Activated CD4-positive, alpha-beta T cell treated with anti-CD3 and anti-CD28 coated beads, Interleukin-2, amount 10 ng/mL, durations not matched to agents 24 days and 14 days (primary cell): ENCODE measurements at regions not wholly inside any gene's neighbourhood (a gene's known extent, or its start where the extent isn't known, plus 50 kb on each side); places are given as distances from the start of the nearest gene placed in this dataset.
A peak's percentile ranks its signal among the peaks of the same experiment; 100 is the strongest.

Experiments
- DNase-seq: peaks from one replicate; pipeline ENCODE4 v3.0.0; 2022
- H3K27ac Mint-ChIP-seq: one replicate; pipeline ENCODE4 v1.8.0; 2022; ENCODE audit warnings: mild to moderate bottlenecking, mixed read lengths
- H3K27me3 Mint-ChIP-seq: one replicate; pipeline ENCODE4 v1.8.0; 2022; ENCODE audit warnings: mixed read lengths
- H3K36me3 Mint-ChIP-seq: one replicate; pipeline ENCODE4 v1.8.0; 2022; ENCODE audit warnings: low read depth, mild to moderate bottlenecking, mixed read lengths
- H3K4me1 Mint-ChIP-seq: one replicate; pipeline ENCODE4 v1.8.0; 2021; ENCODE audit warnings: mixed read lengths
- H3K4me3 Mint-ChIP-seq: one replicate; pipeline ENCODE4 v1.8.0; 2022; ENCODE audit warnings: mild to moderate bottlenecking, moderate library complexity, mixed read lengths
- H3K9me3 Mint-ChIP-seq: one replicate; pipeline ENCODE4 v1.8.0; 2021; ENCODE audit warnings: mixed read lengths
- intact Hi-C: fragments of 100-400 bp; cut with micrococcal nuclease; formaldehyde crosslinking; loops from one replicate; pipeline ENCODE4 v1.15.1; 2023

DNA sequence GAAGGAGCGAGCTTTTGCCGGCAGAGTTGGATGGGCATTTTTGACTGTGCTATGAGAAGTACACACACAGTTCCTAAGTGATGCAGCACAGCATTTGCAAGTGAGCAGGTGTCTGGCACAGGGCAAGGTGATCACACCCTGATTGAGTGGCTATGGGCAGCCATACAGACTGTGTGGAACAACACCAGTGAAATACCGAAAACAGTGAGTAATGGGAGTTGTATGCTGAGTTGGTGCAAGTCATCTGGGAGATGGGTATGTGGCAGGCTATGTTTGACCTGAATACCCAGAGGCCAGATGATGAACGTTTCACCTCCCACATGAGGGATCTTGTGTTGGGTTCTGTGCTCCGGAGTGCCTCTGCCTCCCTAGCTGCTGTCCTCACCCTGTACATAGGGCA, 53.5 kb upstream of the TIPARP start:
- Mint-ChIP-seq H3K27ac (no peak overlapping the region), H3K4me3 (no peak overlapping the region), H3K36me3 (no peaks in the 10 kb centered on the region), H3K27me3 (peaks cover 2% of the 10 kb centered on the region), H3K4me1 (peaks cover 10% of the 10 kb centered on the region), H3K9me3 (peaks cover 3% of the 10 kb centered on the region)
- intact Hi-C loops: no loop called here
- DNase-seq: peak; percentile 49

DNA sequence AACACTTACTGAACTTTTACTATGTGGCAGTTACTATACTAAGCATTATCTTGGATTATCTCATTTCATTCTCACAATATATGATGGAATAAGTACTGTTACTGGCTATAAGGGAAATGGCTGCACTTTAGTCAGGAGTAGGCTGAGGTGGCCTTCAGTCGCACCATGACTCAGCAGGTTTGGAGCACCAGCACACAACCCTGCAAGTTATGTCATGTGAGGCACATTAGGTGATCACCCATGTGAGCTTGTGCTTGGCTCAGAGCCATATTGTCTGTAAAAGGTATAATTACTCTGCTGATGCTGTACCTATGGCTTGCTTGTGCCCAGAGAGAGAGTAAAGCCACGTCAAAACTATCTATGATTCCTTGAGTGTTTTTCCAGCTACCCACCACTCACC, 54.1 kb upstream of the TIPARP start:
- peaks cover 2% of the 10 kb centered on the region for H3K27me3 Mint-ChIP-seq
- no peak overlapping the region for H3K4me3 Mint-ChIP-seq
- H3K36me3 Mint-ChIP-seq: no peaks in the 10 kb centered on the region
- peaks cover 3% of the 10 kb centered on the region for H3K9me3 Mint-ChIP-seq
- peaks cover 14% of the 10 kb centered on the region for H3K4me1 Mint-ChIP-seq
- no peak overlapping the region for H3K27ac Mint-ChIP-seq
- no peak for DNase-seq
- intact Hi-C loops: no loop called here

DNA sequence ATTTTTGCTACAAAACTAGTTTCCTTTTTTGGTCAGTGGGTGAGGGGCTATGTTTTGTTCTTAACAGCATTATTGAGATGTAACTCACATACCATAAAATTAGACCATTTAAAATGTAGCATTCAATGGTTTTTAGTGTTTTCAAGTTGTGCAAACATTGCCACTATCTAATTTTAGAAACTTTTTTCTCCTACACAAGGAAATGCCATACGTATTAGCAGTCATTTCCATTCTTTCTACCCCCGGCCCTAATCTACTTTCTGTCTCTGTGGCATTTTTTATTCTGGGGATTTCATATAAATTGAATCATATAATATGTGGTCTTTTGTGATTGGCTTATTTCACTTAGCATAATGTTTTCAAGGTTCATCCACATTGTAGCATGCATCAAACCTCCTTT, 55.0 kb upstream of the TIPARP start:
- H3K4me1 Mint-ChIP-seq: peaks cover 20% of the 10 kb centered on the region
- H3K27me3 Mint-ChIP-seq: peaks cover 2% of the 10 kb centered on the region
- intact Hi-C loops: no loop called here
- H3K36me3 Mint-ChIP-seq: no peaks in the 10 kb centered on the region
- no peak overlapping the region for H3K4me3 Mint-ChIP-seq
- peaks cover 3% of the 10 kb centered on the region for H3K9me3 Mint-ChIP-seq
- no peak for DNase-seq
- H3K27ac Mint-ChIP-seq: no peak overlapping the region

DNA sequence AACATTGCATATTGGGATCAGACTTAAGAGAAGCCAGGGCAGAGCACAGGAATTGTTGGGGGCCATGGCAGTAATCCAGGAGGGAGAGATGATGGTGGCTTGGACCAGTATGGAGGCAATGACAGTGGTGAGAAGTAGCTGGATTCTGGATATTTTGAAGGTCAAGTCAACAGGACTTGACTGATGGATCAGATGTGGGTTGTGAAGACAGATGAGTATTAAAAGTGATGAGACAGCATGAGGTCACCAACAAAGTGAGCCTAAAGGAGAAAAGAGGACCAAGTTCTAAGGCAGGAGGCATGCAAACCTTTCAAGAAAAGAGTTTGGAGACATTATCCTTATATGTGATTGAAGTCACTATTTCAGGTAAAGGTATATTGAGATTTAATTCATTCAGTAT, 56.6 kb upstream of the TIPARP start:
- DNase-seq: no peak
- H3K4me3 Mint-ChIP-seq: no peak overlapping the region
- intact Hi-C loops: no loop called here
- peaks cover 20% of the 10 kb centered on the region for H3K4me1 Mint-ChIP-seq
- peaks cover 2% of the 10 kb centered on the region for H3K27me3 Mint-ChIP-seq
- H3K27ac Mint-ChIP-seq: no peak overlapping the region
- H3K36me3 Mint-ChIP-seq: no peaks in the 10 kb centered on the region
- H3K9me3 Mint-ChIP-seq: peaks cover 3% of the 10 kb centered on the region

DNA sequence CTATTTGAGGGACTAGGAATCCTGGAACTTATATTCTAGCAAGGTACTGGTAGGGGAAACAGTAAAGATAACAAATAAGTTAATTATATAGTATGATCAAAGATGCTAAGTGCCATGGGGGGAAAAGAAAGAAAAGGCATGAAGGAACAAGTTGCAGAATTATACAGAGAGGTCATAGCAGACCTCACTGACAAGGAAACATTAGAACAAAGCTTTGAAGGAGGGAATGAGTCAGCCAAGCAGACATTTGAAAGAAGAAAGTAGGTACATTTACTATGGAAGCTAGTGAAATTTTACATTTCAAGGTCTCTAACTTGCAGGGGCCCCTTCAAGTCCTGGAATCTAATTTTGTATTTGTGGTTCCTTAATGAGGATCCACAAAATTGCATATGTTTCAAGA, 57.2 kb upstream of the TIPARP start:
- H3K4me1 Mint-ChIP-seq: peaks cover 20% of the 10 kb centered on the region
- H3K27ac Mint-ChIP-seq: no peak overlapping the region
- peaks cover 2% of the 10 kb centered on the region for H3K27me3 Mint-ChIP-seq
- DNase-seq: no peak
- no peak overlapping the region for H3K4me3 Mint-ChIP-seq
- intact Hi-C loops: no loop called here
- peaks cover 3% of the 10 kb centered on the region for H3K9me3 Mint-ChIP-seq
- H3K36me3 Mint-ChIP-seq: no peaks in the 10 kb centered on the region

DNA sequence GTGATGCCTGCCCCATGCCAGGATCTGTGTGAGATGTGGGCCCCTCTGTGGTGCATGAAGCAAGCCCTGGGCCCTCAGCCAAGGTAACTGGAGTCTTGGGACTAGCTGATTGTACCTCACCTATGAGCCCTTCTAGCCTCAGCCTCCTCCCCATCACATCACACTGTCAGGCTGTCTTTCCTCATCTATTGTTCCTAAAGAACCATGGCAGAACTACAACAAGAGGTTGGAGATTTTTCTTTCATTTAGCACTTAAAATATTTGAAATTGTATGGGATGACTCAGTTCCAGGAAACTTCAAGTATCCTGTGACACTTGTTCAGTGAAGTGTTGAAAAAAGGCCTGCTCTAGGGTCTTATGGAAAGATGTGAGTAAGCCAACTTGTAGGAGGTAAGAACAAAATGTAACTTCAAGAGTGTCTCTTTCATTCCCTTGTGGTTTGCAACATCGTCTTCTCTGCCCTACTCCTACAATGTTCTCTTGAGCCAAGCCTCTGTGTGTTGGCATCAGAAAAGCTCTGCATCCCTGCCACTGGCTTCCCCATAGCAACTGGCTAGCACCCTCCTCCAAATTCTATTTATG, 58.7 kb upstream of the TIPARP start:
- Mint-ChIP-seq H3K27me3 (no peaks in the 10 kb centered on the region), H3K4me1 (peaks cover 20% of the 10 kb centered on the region), H3K4me3 (no peak overlapping the region), H3K27ac (peak overlapping the region; percentile 67), H3K9me3 (no peaks in the 10 kb centered on the region), H3K36me3 (no peaks in the 10 kb centered on the region)
- intact Hi-C loops: loop anchor here (1.0 to 2.0 kb wide), 2 partner anchors 9 to 59 kb away; partner anchors contain the start of gene TIPARP
- peak; percentile 54 for DNase-seq

DNA sequence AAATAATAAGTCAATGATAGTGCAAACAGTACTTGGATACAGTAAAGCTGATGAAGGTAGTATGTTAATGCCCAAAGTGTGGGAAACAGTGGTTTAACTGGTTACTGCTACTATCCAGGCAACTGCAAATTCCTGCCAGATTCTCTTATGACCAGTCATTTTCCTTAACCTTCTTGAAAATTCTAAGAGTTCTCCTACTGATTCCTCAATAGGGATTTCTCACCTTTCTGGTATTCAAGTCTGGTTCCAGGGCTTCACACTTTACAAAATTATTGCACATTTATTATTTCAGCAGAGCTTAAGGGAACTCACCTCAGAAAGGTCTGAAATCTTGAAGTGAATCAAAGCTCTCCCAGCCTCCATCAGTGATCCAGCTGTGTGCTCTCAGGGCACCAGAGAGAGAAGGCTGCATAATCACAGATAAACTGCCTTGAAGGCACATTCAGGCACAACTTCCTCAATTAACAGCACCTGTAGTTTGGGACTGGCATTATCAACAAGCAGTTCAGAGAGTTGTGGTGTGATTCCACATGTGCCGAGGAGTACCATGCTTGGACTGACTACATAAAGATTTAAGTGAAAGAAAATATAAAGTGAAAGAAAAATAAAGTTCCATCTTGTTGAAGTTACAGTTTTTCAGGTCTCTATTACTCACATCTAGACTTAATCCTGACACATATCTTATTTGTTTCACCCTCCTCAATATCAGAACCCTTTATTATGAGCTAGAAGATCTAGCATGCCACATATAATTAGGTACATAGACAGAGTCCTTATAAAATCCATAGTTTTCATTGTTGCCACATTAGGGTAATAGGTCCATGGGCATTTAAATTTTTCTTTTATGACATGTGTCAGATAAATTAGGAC, 59.5 kb upstream of the TIPARP start:
- DNase-seq: peak; percentile 53
- H3K4me3 Mint-ChIP-seq: no peak overlapping the region
- H3K4me1 Mint-ChIP-seq: peaks cover 23% of the 10 kb centered on the region
- peak overlapping the region; percentile 13 for H3K27ac Mint-ChIP-seq
- intact Hi-C loops: loop anchor here (1.0 to 2.0 kb wide), 2 partner anchors 9 to 60 kb away; partner anchors contain the start of gene TIPARP
- H3K27me3 Mint-ChIP-seq: peaks cover 2% of the 10 kb centered on the region
- no peaks in the 10 kb centered on the region for H3K36me3 Mint-ChIP-seq
- no peaks in the 10 kb centered on the region for H3K9me3 Mint-ChIP-seq

DNA sequence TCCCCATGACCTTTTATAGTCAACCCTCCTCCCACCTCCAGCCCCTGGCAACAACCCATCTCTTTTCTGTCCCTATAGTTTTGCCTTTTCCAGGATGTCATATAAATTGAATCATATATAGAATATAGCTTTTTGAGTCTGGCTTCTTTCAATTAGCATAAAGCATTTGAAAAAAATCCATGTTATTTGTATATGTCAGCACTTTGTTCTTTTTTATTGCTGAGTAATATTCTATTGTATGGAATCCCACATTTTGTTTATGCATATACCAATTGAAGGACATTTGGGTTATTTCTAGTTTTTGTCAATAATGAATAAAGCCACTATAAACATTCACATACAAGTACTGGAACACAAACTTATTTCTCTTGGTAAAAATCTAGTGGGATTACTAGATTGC, 58.0 kb upstream of the SSR3 start:
- no peaks in the 10 kb centered on the region for H3K9me3 Mint-ChIP-seq
- H3K27me3 Mint-ChIP-seq: peaks cover 12% of the 10 kb centered on the region
- peaks cover 27% of the 10 kb centered on the region for H3K4me1 Mint-ChIP-seq
- DNase-seq: no peak
- no peak overlapping the region for H3K4me3 Mint-ChIP-seq
- H3K36me3 Mint-ChIP-seq: no peaks in the 10 kb centered on the region
- intact Hi-C loops: no loop called here
- H3K27ac Mint-ChIP-seq: no peak overlapping the region

DNA sequence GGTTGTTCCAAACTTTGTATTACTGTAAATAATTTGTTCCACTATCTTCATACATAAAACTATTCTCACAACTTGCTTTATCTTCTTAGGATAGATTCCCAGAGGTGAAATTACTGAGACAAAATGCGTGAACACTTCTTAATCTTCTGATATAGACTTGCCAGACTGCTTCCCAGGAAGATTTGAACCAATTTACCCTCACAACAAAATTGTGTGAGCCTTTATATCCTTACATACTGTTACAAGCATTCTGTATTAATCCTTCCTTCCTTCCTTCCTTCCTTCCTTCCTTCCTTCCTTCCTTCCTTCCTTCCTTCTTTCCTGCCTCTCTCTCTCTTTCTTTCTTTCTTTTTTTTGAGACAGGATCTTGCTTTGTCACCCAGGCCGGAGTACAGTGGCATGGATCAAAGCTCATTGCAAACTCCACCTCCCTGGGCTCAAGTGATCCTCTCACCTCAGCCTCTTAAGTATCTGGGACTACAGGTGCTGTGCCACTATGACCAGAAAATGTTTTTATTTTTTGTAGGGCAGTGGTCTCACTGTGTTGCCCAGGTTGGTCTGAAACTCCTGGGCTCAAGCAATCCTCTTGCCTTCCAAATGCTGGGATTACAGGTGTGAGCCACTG, 57.1 kb upstream of the SSR3 start:
- no peak for DNase-seq
- H3K36me3 Mint-ChIP-seq: no peaks in the 10 kb centered on the region
- intact Hi-C loops: no loop called here
- no peak overlapping the region for H3K4me3 Mint-ChIP-seq
- H3K27ac Mint-ChIP-seq: no peak overlapping the region
- no peaks in the 10 kb centered on the region for H3K9me3 Mint-ChIP-seq
- peaks cover 22% of the 10 kb centered on the region for H3K4me1 Mint-ChIP-seq
- H3K27me3 Mint-ChIP-seq: peaks cover 15% of the 10 kb centered on the region

DNA sequence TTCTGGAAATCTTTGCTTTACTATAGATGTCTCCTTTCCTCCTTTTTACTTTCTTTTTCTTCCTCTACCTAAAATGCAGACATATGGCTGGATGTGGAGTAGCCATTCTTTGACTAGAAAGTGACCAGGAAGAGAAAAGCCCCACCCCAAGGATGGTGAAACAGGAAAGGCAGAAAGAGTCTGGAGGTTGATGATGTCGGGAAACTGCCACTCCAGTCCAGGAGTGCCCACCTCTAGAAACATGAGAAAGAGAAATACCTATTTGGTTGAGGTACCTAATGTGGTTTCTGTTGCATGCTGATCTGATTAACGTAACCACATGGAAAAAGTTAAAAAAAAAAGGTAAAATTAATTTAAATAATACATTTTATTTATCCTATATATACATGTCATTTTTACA, 55.2 kb upstream of the SSR3 start:
- no peaks in the 10 kb centered on the region for H3K36me3 Mint-ChIP-seq
- no peak overlapping the region for H3K27ac Mint-ChIP-seq
- peaks cover 18% of the 10 kb centered on the region for H3K27me3 Mint-ChIP-seq
- H3K4me1 Mint-ChIP-seq: peaks cover 27% of the 10 kb centered on the region
- intact Hi-C loops: no loop called here
- DNase-seq: no peak
- H3K4me3 Mint-ChIP-seq: no peak overlapping the region
- H3K9me3 Mint-ChIP-seq: no peaks in the 10 kb centered on the region

DNA sequence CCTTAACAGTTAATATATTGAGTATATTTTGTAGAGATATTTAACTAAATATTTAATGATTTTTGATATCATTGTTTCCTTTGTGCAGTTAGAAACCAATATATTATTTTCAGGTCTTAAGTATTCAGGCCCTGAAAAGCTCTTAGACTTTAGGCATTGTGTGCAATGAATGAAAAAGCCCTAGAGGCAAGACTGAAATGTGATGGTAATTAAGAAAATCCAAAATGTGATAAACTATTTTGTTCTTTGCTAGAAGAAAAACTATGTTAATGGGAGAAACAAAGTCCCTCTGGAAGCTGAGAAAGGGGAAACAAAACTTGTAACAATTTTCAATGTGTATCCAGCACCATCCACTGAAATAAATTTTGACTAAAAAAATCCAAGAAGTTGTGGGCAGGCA, 54.6 kb upstream of the SSR3 start:
- no peaks in the 10 kb centered on the region for H3K9me3 Mint-ChIP-seq
- DNase-seq: no peak
- H3K27me3 Mint-ChIP-seq: peaks cover 18% of the 10 kb centered on the region
- H3K4me1 Mint-ChIP-seq: peaks cover 22% of the 10 kb centered on the region
- intact Hi-C loops: loop anchor here (5.0 kb wide), 1 partner anchor 127 kb away; no protein-coding TSS in a partner anchor
- H3K27ac Mint-ChIP-seq: no peak overlapping the region
- H3K4me3 Mint-ChIP-seq: no peak overlapping the region
- no peaks in the 10 kb centered on the region for H3K36me3 Mint-ChIP-seq

DNA sequence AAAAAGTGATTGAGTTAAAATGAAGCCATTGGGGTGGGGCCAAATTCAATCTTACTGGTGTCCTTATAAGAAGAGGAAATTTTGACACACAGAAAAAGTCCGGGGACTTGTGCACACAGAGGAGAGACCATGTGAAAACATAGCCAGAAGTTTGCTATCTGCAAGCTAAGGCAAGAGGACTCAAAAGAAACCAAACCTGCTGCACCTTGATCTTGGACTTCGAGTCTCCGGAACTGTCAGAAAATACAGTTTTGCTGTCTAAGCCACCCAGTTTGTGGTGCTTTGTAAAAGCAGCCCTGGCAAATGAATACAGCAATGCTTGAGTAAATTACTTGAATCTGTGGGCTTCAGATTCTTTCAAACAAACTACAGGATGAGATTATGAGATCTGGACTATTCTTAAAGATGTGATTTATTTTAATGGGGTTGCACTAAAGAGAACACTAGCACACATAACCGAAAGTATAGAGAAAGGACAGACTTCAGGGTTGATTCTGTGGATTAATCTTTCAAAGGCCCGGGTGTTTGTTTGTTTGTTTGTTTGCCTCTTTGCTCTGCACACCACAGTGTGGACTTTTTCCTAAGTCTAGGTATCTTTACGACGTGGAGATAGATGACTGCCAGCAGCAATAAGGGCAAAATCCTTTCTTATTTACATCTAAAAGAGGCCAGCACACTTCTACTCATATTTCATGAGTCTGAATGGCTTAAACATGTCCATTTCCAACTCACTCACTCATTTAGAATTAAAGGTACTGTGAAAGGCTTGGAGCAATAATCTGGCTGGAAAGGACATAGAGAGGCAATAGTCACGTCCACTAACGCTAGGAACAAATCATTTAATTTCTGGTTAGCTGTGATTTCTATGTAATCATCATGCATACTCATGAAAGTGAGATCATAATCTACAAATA, 53.9 kb upstream of the SSR3 start:
- intact Hi-C loops: loop anchor here (5.0 kb wide), 1 partner anchor 127 kb away; no protein-coding TSS in a partner anchor
- no peaks in the 10 kb centered on the region for H3K9me3 Mint-ChIP-seq
- H3K4me3 Mint-ChIP-seq: no peak overlapping the region
- H3K4me1 Mint-ChIP-seq: peaks cover 22% of the 10 kb centered on the region
- H3K27ac Mint-ChIP-seq: no peak overlapping the region
- DNase-seq: no peak
- H3K27me3 Mint-ChIP-seq: peaks cover 18% of the 10 kb centered on the region
- H3K36me3 Mint-ChIP-seq: no peaks in the 10 kb centered on the region

DNA sequence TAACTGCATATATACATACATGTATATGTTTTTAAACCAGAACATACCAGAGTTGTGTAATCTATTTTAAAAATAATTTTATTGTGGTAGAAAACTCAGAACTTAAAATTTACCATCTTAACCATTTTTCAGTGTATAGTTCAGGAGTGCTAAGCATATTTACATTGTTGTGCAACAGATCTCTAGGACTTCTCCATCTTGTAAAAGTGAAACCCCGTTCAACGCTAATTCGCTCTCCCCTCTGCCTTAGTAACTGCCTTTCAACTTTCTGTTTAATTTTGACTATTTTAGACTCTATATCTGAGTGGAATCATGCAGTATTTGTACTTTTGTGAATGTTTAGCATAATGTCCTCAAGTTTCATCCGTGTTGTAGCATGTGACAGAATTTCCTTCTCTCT, 51.8 kb upstream of the SSR3 start:
- peaks cover 33% of the 10 kb centered on the region for H3K4me1 Mint-ChIP-seq
- H3K27me3 Mint-ChIP-seq: peaks cover 22% of the 10 kb centered on the region
- DNase-seq: no peak
- no peak overlapping the region for H3K27ac Mint-ChIP-seq
- peak overlapping the region; percentile 67 for H3K4me3 Mint-ChIP-seq
- H3K9me3 Mint-ChIP-seq: no peaks in the 10 kb centered on the region
- no peaks in the 10 kb centered on the region for H3K36me3 Mint-ChIP-seq
- intact Hi-C loops: loop anchor here (1.0 to 5.0 kb wide), 3 partner anchors 9 to 124 kb away; partner anchors contain the start of gene SSR3
